D721Med (cell line): ENCODE measurements at regions not wholly inside any gene's neighbourhood (a gene's known extent, or its start where the extent isn't known, plus 50 kb on each side); places are given as distances from the start of the nearest gene placed in this dataset.

ENCODE experiments used
- DNase-seq: peaks from one replicate; pipeline ENCODE4 v3.0.0; 2011; ENCODE audit warnings: low spot score; ENCODE audit not compliant: insufficient read length
- FAIRE-seq: peaks from 2 replicates; lab custom pipeline; 2011; peaks lifted over from hg19 to GRCh38; lab: Jason Lieb, UNC
- TF ChIP-seq, protein P1 (sequence below): IDR thresholded peaks from 2 replicates; pipeline ENCODE4 v1.5.1; 2012; ENCODE audit warnings: mild to moderate bottlenecking, control low read depth; ENCODE audit not compliant: insufficient read depth; ENCODE audit errors: missing control alignments

- no peak for FAIRE-seq
- TF ChIP-seq, protein P1, sequence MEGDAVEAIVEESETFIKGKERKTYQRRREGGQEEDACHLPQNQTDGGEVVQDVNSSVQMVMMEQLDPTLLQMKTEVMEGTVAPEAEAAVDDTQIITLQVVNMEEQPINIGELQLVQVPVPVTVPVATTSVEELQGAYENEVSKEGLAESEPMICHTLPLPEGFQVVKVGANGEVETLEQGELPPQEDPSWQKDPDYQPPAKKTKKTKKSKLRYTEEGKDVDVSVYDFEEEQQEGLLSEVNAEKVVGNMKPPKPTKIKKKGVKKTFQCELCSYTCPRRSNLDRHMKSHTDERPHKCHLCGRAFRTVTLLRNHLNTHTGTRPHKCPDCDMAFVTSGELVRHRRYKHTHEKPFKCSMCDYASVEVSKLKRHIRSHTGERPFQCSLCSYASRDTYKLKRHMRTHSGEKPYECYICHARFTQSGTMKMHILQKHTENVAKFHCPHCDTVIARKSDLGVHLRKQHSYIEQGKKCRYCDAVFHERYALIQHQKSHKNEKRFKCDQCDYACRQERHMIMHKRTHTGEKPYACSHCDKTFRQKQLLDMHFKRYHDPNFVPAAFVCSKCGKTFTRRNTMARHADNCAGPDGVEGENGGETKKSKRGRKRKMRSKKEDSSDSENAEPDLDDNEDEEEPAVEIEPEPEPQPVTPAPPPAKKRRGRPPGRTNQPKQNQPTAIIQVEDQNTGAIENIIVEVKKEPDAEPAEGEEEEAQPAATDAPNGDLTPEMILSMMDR: no peak
- DNase-seq: no peak
Measured at GRCh38 chr6:87779542-87779941, 77.5 kb upstream of the AKIRIN2 start.

GRCh38 chr6:87772597-87773530, 70.8 kb upstream of the AKIRIN2 start:
- no peak for FAIRE-seq
- no peak for DNase-seq
- TF ChIP-seq, protein P1: no peak

- no peak for FAIRE-seq
- TF ChIP-seq, protein P1: no peak
- no peak for DNase-seq
Measured at GRCh38 chr6:87767478-87767877, 65.4 kb upstream of the AKIRIN2 start.

DNA sequence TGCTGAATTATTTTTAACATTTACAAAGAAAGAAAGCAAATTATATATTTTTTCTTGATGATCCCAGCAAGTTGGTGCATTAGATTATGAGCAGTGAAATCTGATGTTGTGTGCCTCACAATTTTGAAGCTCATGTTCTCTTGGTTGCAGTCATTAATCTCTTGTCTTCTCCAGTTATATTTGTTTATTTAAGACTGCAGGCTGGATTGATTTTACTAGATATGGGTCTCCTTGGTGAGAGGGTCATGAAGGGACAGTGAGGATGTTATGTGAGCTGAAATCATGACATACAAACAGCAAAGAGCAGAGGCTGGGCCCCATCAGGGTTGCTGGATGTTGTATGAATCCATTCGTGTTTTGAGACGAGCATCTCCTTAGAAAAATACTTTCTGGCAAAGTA, 64.2 kb upstream of the AKIRIN2 start:
- DNase-seq (no peak), FAIRE-seq (no peak)
- TF ChIP-seq, protein P1: no peak

- FAIRE-seq (no peak), DNase-seq (no peak)
- TF ChIP-seq, protein P1: no peak
Measured at GRCh38 chr6:87763901-87764300, 61.9 kb upstream of the AKIRIN2 start.

DNA sequence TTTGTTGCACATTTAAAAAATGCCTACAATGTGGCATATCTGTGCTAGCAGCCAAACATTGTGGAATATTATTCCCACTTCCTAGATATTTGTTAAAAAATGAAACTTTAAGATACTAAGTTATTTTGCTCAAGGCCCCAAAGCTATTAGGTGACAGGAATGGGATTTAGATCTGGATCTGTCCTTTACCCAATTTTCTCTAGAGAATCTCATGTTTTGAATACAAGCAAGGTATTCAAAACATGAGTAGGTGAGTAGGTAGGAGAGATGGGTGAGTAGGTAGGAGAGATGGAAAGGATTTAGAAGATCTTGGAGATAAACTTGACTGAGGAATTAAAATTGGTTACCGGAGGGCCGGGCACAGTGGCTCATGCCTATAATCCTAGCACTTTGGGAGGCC, 61.2 kb upstream of the AKIRIN2 start:
- DNase-seq (no peak), FAIRE-seq (no peak)
- TF ChIP-seq, protein P1: no peak

DNA sequence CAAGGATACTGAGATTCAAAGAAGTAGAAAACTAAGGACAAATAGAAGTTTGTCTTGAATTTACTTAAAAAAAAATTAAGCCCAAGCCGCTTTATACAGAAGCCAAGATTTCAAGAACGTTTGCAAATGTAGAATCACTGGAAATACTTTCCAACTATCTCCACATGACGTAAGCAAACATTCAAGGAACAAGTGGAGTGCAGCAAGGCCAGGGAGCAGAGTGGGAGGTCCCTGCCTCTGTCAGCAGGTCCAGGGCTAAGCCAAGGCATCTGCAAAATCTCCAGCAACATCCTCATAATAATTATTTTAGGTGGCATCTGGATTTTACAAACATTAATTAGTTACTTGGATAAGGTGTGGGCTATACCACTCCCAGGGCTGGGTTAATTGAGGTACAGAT, 60.1 kb upstream of the AKIRIN2 start:
- no peak for DNase-seq
- TF ChIP-seq, protein P1: no peak
- FAIRE-seq: no peak
